ENCODE measurements at regions not wholly inside any gene's neighbourhood (a gene's known extent, or its start where the extent isn't known, plus 50 kb on each side); places are given as distances from the start of the nearest gene placed in this dataset.

DNA sequence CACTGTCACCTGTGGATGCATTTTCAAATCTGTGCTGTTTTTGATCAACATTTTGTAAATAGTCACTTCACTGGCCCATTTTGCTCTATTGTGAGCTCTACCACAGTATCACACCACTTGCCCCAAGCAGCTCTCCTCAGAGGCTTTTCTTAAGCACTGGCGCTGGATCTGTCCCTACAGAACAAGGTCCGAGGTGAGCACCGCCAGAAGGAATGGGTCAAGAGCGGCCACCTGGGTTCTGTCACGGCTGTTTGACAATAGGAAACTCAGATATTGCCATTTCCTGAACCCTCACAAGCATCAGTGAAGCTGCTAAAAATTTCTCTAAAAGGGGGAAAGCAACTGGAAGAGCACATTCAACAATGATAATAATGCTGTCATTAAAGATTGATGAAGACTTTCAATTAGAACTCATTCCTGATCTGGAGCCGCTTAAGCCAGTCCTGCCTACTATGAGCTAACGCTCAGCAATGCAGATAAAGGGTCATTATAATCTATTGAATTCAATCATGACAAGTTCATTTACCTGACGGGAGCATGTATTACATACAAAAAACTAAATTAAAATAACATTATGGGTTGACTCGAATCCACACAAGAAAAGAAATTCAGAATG lies 514.0 kb downstream of the GALR1 start:
- WGBS (ENCODE audit: insufficient coverage): 88% methylated on average over 5 of the region's 9 CpGs
- Mint-ChIP-seq H3K9me3 (peaks cover 0 to 2% (median 0%) of the 10 kb centered on the region in 7 donors), H3K27ac (no peak overlapping the region), H3K36me3 (no peaks in the 10 kb centered on the region), H3K4me1 (peaks cover 5% of the 10 kb centered on the region), H3K4me3 (no peak overlapping the region), H3K27me3 (ENCODE audit: low read depth in 3 of 3) (peaks cover 1 to 9% (median 3%) of the 10 kb centered on the region in 3 donors)
- TF ChIP-seq, protein P1, sequence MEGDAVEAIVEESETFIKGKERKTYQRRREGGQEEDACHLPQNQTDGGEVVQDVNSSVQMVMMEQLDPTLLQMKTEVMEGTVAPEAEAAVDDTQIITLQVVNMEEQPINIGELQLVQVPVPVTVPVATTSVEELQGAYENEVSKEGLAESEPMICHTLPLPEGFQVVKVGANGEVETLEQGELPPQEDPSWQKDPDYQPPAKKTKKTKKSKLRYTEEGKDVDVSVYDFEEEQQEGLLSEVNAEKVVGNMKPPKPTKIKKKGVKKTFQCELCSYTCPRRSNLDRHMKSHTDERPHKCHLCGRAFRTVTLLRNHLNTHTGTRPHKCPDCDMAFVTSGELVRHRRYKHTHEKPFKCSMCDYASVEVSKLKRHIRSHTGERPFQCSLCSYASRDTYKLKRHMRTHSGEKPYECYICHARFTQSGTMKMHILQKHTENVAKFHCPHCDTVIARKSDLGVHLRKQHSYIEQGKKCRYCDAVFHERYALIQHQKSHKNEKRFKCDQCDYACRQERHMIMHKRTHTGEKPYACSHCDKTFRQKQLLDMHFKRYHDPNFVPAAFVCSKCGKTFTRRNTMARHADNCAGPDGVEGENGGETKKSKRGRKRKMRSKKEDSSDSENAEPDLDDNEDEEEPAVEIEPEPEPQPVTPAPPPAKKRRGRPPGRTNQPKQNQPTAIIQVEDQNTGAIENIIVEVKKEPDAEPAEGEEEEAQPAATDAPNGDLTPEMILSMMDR (IDR thresholded peaks at IDR 0.05): no peak
- H4K20me1 ChIP-seq (ENCODE audit: insufficient read depth, low read length): no peaks in the 10 kb centered on the region
- H3K9ac ChIP-seq (ENCODE audit: insufficient read depth, low read length, poor library complexity, severe bottlenecking): no peak overlapping the region
- H3K27me3 ChIP-seq (ENCODE audit: control insufficient read depth in 2 of 2, insufficient read depth in 2 of 2, low read length in 2 of 2): peaks cover 0 to 4% of the 10 kb centered on the region in 2 donors
- H3K79me2 ChIP-seq (ENCODE audit: insufficient read depth, low read length): no peaks in the 10 kb centered on the region
- DNase-seq: no peak
- no peaks in the 10 kb centered on the region for H3K36me3 ChIP-seq (replicated peaks in 1 of 2; ENCODE audit: control insufficient read depth in 1 of 2, insufficient read depth in 2 of 2, low read length in 2 of 2)
- H3K4me3 ChIP-seq (replicated peaks in 1 of 3; ENCODE audit: low read depth in 2 of 3, low read length in 3 of 3): no peak overlapping the region
- no peak overlapping the region for H2AFZ ChIP-seq (ENCODE audit: insufficient read depth, low read depth, low read length, poor library complexity, severe bottlenecking)
- H3K4me2 ChIP-seq (replicated peaks; ENCODE audit: extremely low read depth, low read length, poor library complexity, severe bottlenecking): no peak overlapping the region
- no peaks in the 10 kb centered on the region for H3K9me3 ChIP-seq (replicated peaks in 1 of 2; ENCODE audit: control insufficient read depth in 1 of 2, insufficient read depth in 1 of 2, low read length in 2 of 2)
- no peaks in the 10 kb centered on the region for H3K4me1 ChIP-seq (ENCODE audit: control insufficient read depth in 1 of 2, insufficient read depth in 2 of 2, low read length in 2 of 2)
- intact Hi-C loops (cut with micrococcal nuclease): no loop called here
- no peak overlapping the region for H3K27ac ChIP-seq (ENCODE audit: low read depth in 1 of 2, low read length in 2 of 2)

DNA sequence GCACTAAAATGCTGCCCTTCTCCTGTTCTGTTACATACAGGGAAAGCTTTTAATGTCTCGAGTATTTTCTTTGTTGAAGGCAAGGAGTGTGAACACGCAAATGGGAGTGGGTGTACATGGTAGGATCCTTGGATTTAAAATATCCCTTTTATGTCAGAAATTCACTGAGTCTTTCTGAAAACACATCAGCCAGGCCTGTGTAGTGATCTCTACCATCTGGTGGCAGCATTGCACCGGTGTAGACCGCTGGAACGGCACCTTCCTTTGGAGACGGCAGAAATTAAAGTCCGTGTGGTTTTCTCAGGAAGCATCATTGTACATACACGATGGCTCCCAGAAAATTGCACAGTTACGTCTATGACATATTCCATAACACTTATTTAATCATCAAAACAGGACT lies 515.8 kb downstream of the GALR1 start:
- no peaks in the 10 kb centered on the region for H3K4me1 ChIP-seq (ENCODE audit: control insufficient read depth in 1 of 2, insufficient read depth in 2 of 2, low read length in 2 of 2)
- no peak overlapping the region for H3K4me3 ChIP-seq (replicated peaks in 1 of 3; ENCODE audit: low read depth in 2 of 3, low read length in 3 of 3)
- H3K9ac ChIP-seq (ENCODE audit: insufficient read depth, low read length, poor library complexity, severe bottlenecking): no peak overlapping the region
- H2AFZ ChIP-seq (ENCODE audit: insufficient read depth, low read depth, low read length, poor library complexity, severe bottlenecking): no peak overlapping the region
- Mint-ChIP-seq H3K36me3 (no peaks in the 10 kb centered on the region), H3K4me3 (no peak overlapping the region), H3K9me3 (peaks cover 0 to 3% (median 0%) of the 10 kb centered on the region in 7 donors), H3K4me1 (peaks cover 5% of the 10 kb centered on the region), H3K27ac (no peak overlapping the region), H3K27me3 (ENCODE audit: low read depth in 3 of 3) (peaks cover 1 to 9% (median 3%) of the 10 kb centered on the region in 3 donors)
- H3K27me3 ChIP-seq (ENCODE audit: control insufficient read depth in 2 of 2, insufficient read depth in 2 of 2, low read length in 2 of 2): peaks cover 0 to 4% of the 10 kb centered on the region in 2 donors
- DNase-seq: no peak
- TF ChIP-seq, protein P1 (IDR thresholded peaks at IDR 0.05): no peak
- H3K27ac ChIP-seq (ENCODE audit: low read depth in 1 of 2, low read length in 2 of 2): no peak overlapping the region
- no peaks in the 10 kb centered on the region for H3K9me3 ChIP-seq (replicated peaks in 1 of 2; ENCODE audit: control insufficient read depth in 1 of 2, insufficient read depth in 1 of 2, low read length in 2 of 2)
- intact Hi-C loops (cut with micrococcal nuclease): no loop called here
- no peaks in the 10 kb centered on the region for H3K36me3 ChIP-seq (replicated peaks in 1 of 2; ENCODE audit: control insufficient read depth in 1 of 2, insufficient read depth in 2 of 2, low read length in 2 of 2)
- H3K4me2 ChIP-seq (replicated peaks; ENCODE audit: extremely low read depth, low read length, poor library complexity, severe bottlenecking): no peak overlapping the region
- H4K20me1 ChIP-seq (ENCODE audit: insufficient read depth, low read length): no peaks in the 10 kb centered on the region
- no peaks in the 10 kb centered on the region for H3K79me2 ChIP-seq (ENCODE audit: insufficient read depth, low read length)
- WGBS (ENCODE audit: insufficient coverage): 2% methylated on average over 4 of the region's 9 CpGs
